ENCODE measurements at regions not wholly inside any gene's neighbourhood (a gene's known extent, or its start where the extent isn't known, plus 50 kb on each side); places are given as distances from the start of the nearest gene placed in this dataset.

DNA sequence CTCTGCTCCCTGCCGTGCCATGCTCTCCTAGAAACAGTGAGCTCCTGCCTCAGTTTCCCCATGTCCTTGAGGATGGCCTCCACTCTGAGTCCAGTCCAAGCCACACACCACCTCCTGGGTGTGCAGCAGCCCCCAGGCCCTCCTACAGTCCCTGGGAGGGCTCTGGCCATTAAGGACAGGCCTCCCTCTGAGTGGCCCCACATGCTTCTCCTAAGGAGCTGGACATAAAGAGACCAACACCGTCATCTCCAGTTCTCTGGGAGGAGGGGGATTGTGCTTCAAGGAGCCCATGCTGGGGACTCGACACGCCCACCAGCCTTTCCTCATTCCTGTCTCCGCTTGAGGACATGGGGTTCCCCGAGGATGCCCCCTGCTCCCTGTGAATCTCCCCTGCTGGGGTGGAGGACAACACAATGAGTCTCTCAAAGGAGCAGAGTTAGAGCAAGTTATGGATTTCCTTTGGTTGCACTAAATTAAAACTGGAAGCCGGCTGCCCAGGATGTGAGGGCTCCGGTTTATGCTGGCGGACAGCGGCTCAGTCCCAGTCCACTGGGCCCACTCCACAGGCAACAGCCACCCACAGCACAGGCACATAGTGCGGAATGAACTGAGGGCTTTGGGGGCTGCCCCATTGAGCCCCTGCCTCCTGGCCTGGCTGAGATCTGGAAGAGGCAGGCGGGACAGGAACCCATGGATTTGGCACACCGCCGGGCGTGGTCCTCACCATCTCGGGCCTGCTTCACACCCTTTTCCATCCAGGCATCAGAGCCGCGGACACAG lies 165.6 kb upstream of the IQSEC1 start:
- Histone ChIP-seq H3K9me2 (replicated peaks; ENCODE audit: control insufficient read depth, low read length) (no peaks in the 10 kb centered on the region), H3F3A (ENCODE audit: control insufficient read depth, insufficient read depth) (no peaks in the 10 kb centered on the region), H3K79me2 (ENCODE audit: control insufficient read depth, low read length) (no peaks in the 10 kb centered on the region), H3K4me3 (ENCODE audit: low read length) (no peak overlapping the region), H4K20me1 (ENCODE audit: control insufficient read depth, insufficient read depth, low read depth, low read length) (no peaks in the 10 kb centered on the region), H3K4me2 (ENCODE audit: low read length) (no peak overlapping the region), H3K27ac (ENCODE audit: low read depth, low read length) (no peak overlapping the region), H3K27me3 (ENCODE audit: control insufficient read depth, low read length) (peaks cover 19% of the 10 kb centered on the region), H3K4me1 (ENCODE audit: control insufficient read depth, low read length) (peaks cover 18% of the 10 kb centered on the region), H3K36me3 (ENCODE audit: control insufficient read depth, low read length) (no peaks in the 10 kb centered on the region), H3K9me3 (ENCODE audit: control insufficient read depth, insufficient read depth, low read length) (no peaks in the 10 kb centered on the region)
- TF ChIP-seq, protein P1, sequence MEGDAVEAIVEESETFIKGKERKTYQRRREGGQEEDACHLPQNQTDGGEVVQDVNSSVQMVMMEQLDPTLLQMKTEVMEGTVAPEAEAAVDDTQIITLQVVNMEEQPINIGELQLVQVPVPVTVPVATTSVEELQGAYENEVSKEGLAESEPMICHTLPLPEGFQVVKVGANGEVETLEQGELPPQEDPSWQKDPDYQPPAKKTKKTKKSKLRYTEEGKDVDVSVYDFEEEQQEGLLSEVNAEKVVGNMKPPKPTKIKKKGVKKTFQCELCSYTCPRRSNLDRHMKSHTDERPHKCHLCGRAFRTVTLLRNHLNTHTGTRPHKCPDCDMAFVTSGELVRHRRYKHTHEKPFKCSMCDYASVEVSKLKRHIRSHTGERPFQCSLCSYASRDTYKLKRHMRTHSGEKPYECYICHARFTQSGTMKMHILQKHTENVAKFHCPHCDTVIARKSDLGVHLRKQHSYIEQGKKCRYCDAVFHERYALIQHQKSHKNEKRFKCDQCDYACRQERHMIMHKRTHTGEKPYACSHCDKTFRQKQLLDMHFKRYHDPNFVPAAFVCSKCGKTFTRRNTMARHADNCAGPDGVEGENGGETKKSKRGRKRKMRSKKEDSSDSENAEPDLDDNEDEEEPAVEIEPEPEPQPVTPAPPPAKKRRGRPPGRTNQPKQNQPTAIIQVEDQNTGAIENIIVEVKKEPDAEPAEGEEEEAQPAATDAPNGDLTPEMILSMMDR (IDR thresholded peaks at IDR 0.05; ENCODE audit: low read depth, low read length, poor library complexity, severe bottlenecking) = no peak
- TF ChIP-seq EZH2phosphoT487 (IDR thresholded peaks at IDR 0.05; ENCODE audit: borderline replicate concordance, low read length) = no peak

DNA sequence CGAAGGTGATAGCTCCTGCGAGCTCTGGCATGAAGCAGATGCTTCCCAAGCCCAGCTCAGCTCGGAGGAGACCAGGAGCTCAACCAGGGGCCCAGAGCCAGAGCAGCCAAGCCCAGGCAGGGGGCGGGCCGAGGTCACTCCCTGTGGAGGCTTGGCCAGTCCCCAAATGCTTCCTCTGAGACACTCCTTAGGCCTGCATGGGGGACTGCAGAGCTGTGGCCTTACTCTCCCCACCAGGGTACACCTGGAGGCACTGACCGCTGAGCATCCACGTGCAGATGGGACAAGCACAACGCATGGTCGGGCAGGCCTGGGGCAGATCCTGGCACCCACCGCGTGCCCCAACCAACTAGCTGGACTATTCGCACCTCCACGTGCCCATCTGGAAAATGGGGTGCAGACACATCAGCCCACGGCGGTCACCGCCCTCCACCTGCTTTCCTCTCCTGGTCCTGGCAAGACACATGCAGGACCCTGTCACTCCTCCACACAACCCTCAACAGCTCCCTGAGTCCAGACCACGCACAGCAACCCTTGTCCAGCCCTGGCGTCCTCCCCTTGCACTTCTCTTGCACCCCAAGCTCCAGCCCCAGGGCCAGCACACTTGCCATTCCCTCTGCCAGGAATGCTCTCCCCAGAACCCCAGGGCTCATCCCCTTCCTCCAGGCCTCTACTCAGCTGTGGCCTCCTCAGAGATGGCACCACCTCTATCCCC lies 164.7 kb upstream of the IQSEC1 start:
- Histone ChIP-seq H3K27me3 (ENCODE audit: control insufficient read depth, low read length) (peaks cover 24% of the 10 kb centered on the region), H3K27ac (ENCODE audit: low read depth, low read length) (no peak overlapping the region), H3K36me3 (ENCODE audit: control insufficient read depth, low read length) (no peaks in the 10 kb centered on the region), H3K4me2 (ENCODE audit: low read length) (no peak overlapping the region), H3F3A (ENCODE audit: control insufficient read depth, insufficient read depth) (no peaks in the 10 kb centered on the region), H4K20me1 (ENCODE audit: control insufficient read depth, insufficient read depth, low read depth, low read length) (no peaks in the 10 kb centered on the region), H3K4me3 (ENCODE audit: low read length) (no peak overlapping the region), H3K79me2 (ENCODE audit: control insufficient read depth, low read length) (no peaks in the 10 kb centered on the region), H3K4me1 (ENCODE audit: control insufficient read depth, low read length) (peaks cover 22% of the 10 kb centered on the region), H3K9me2 (replicated peaks; ENCODE audit: control insufficient read depth, low read length) (no peaks in the 10 kb centered on the region), H3K9me3 (ENCODE audit: control insufficient read depth, insufficient read depth, low read length) (no peaks in the 10 kb centered on the region)
- TF ChIP-seq EZH2phosphoT487 (IDR thresholded peaks at IDR 0.05; ENCODE audit: borderline replicate concordance, low read length) = no peak
- TF ChIP-seq, protein P1 (IDR thresholded peaks at IDR 0.05; ENCODE audit: low read depth, low read length, poor library complexity, severe bottlenecking) = no peak

DNA sequence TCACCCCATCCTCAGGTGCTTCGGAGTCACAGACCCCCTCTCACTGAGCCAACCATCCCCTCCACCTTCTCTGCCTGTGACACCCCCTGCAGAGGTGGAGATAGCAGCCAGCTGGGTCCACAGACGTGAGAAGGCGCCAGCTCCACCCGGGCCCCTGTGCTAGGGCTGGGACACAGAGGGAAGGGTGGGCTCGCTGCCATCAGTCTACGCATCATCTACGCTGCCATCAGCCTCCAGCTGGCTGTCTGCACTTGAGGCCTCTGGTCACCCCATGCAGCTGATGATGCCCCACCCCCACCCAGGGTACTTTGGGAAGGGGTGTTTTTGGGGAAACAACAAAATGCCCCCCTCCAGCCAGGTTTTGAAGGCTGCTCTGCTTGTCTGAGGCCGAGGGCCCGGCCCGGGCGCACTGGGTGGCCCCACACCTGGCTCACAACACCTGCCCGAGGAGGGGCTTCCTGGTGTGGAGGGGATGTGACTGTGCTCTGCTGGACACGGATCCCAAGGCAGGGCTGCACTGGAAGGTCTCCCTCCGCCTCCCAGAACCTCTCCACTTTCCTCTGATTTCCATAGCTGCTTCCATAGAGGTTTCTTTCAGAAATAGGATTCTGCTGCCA lies 163.4 kb upstream of the IQSEC1 start:
- no peaks in the 10 kb centered on the region for H3F3A ChIP-seq (ENCODE audit: control insufficient read depth, insufficient read depth)
- H4K20me1 ChIP-seq (ENCODE audit: control insufficient read depth, insufficient read depth, low read depth, low read length) = no peaks in the 10 kb centered on the region
- H3K79me2 ChIP-seq (ENCODE audit: control insufficient read depth, low read length) = no peaks in the 10 kb centered on the region
- H3K4me2 ChIP-seq (ENCODE audit: low read length) = no peak overlapping the region
- TF ChIP-seq EZH2phosphoT487 (IDR thresholded peaks at IDR 0.05; ENCODE audit: borderline replicate concordance, low read length) = no peak
- TF ChIP-seq, protein P1 (IDR thresholded peaks at IDR 0.05; ENCODE audit: low read depth, low read length, poor library complexity, severe bottlenecking) = no peak
- H3K4me1 ChIP-seq (ENCODE audit: control insufficient read depth, low read length) = peaks cover 22% of the 10 kb centered on the region
- no peak overlapping the region for H3K27ac ChIP-seq (ENCODE audit: low read depth, low read length)
- no peaks in the 10 kb centered on the region for H3K9me3 ChIP-seq (ENCODE audit: control insufficient read depth, insufficient read depth, low read length)
- H3K9me2 ChIP-seq (replicated peaks; ENCODE audit: control insufficient read depth, low read length) = no peaks in the 10 kb centered on the region
- no peaks in the 10 kb centered on the region for H3K36me3 ChIP-seq (ENCODE audit: control insufficient read depth, low read length)
- peaks cover 32% of the 10 kb centered on the region for H3K27me3 ChIP-seq (ENCODE audit: control insufficient read depth, low read length)
- no peak overlapping the region for H3K4me3 ChIP-seq (ENCODE audit: low read length)
